Epithelial cell of proximal tubule (primary cell): ENCODE measurements at regions not wholly inside any gene's neighbourhood (a gene's known extent, or its start where the extent isn't known, plus 50 kb on each side); places are given as distances from the start of the nearest gene placed in this dataset.

ENCODE experiments used
- DNase-seq: peaks from one replicate; pipeline ENCODE4 v3.0.0-alpha.2; 2011; ENCODE audit warnings: low read depth
- H3K4me3 ChIP-seq: 2 replicates; pipeline ENCODE4 v1.5.1; 2011; ENCODE audit warnings: low read depth, mild to moderate bottlenecking, low read length
- CTCF ChIP-seq: conservative IDR thresholded peaks from 2 replicates; pipeline ENCODE4 v1.5.1; 2012; ENCODE audit warnings: low read depth, mild to moderate bottlenecking, low read length

- H3K4me3 ChIP-seq: no peak overlapping the region
- no peak for TF ChIP-seq CTCF
- no peak for DNase-seq
These were observed 766.4 kb upstream of the LUZP2 start for GRCh38 chr11:23730307-23730998.

- no peak for TF ChIP-seq CTCF
- H3K4me3 ChIP-seq: no peak overlapping the region
- DNase-seq: no peak
These were observed 764.8 kb upstream of the LUZP2 start for GRCh38 chr11:23732026-23732425.

GRCh38 chr11:23746896-23747295 lies 750.0 kb upstream of the LUZP2 start:
- DNase-seq: no peak
- no peak overlapping the region for H3K4me3 ChIP-seq
- TF ChIP-seq CTCF: no peak

GRCh38 chr11:23749762-23750430 lies 747.0 kb upstream of the LUZP2 start:
- no peak for DNase-seq
- TF ChIP-seq CTCF: no peak
- H3K4me3 ChIP-seq: no peak overlapping the region

- no peak for TF ChIP-seq CTCF
- no peak for DNase-seq
- H3K4me3 ChIP-seq: no peak overlapping the region
These were observed 745.6 kb upstream of the LUZP2 start for GRCh38 chr11:23751280-23751679.

GRCh38 chr11:23755076-23755475 lies 741.8 kb upstream of the LUZP2 start:
- no peak for DNase-seq
- H3K4me3 ChIP-seq: no peak overlapping the region
- no peak for TF ChIP-seq CTCF

GRCh38 chr11:23755769-23756168 lies 741.1 kb upstream of the LUZP2 start:
- no peak for TF ChIP-seq CTCF
- DNase-seq: no peak
- H3K4me3 ChIP-seq: no peak overlapping the region
